Prostate gland (tissue), 2 donors: ENCODE measurements at regions not wholly inside any gene's neighbourhood (a gene's known extent, or its start where the extent isn't known, plus 50 kb on each side); places are given as distances from the start of the nearest gene placed in this dataset.

Experiments used
- CTCF ChIP-seq, 4 experiments: fragments of 200-600 bp in 2 of 4; fragments of 450-650 bp in 2 of 4; sonication (generic) in 2 of 4; IDR thresholded peaks; 1 replicate in 3 of 4; 2 replicates in 1 of 4; pipeline ENCODE4 v1.5.1; 2016 to 2019; ENCODE audit warnings: antibody characterized with exemption in 4 of 4, mild to moderate bottlenecking in 2 of 4, moderate library complexity in 2 of 4
- POLR2AphosphoS5 ChIP-seq: sonication (generic); formaldehyde crosslinking; IDR thresholded peaks from one replicate; pipeline ENCODE4 v1.6.1; 2017; ENCODE audit warnings: antibody characterized with exemption

GRCh38 chr4:19756661-19757060 lies 495.0 kb upstream of the SLIT2 start:
- TF ChIP-seq CTCF (IDR thresholded peaks at IDR 0.05) (no peak), POLR2AphosphoS5 (no peak)
